ENCODE measurements at regions not wholly inside any gene's neighbourhood (a gene's known extent, or its start where the extent isn't known, plus 50 kb on each side); places are given as distances from the start of the nearest gene placed in this dataset.
"Not testable (repeated sequence)": the region's sequence is repeated elsewhere in the genome, so short reads cannot be mapped to it uniquely, and the experiment has no call there.

GRCh38 chr12:41642808-41643207, 454.7 kb downstream of the PDZRN4 start:
- TF ChIP-seq POLR2A, TAF1, POLR2AphosphoS5 (IDR thresholded peaks at IDR 0.05; ENCODE audit: low read depth, low read length): not testable (repeated sequence)
